ENCODE measurements at regions not wholly inside any gene's neighbourhood (a gene's known extent, or its start where the extent isn't known, plus 50 kb on each side); places are given as distances from the start of the nearest gene placed in this dataset.

DNA sequence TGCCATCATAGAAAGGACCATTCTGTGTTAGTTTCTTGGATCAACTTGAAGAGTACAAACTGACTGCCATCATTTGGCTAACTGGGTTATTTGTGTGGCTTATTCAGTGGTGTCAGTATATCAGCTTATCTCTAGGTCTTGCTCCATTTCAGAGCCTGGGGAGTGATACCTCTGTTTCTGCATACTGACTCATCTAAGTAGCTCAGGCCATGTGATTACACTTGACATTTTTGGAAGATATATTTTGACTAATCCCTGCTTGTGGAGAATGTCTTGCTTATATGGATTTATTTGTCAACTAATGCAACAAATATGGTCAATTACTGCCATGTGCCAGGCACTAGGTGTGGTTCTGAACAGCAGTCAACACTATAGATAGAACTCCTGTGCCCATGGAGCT lies 311.7 kb downstream of the YTHDC2 start:
- Histone ChIP-seq H3K27ac (ENCODE audit: low read depth, low read length) (no peak overlapping the region), H3K9me3 (ENCODE audit: control insufficient read depth, insufficient read depth, low read length) (no peaks in the 10 kb centered on the region), H3K4me1 (ENCODE audit: control insufficient read depth, low read length) (no peaks in the 10 kb centered on the region), H3K9me2 (replicated peaks; ENCODE audit: control insufficient read depth, low read length) (no peaks in the 10 kb centered on the region), H3K27me3 (ENCODE audit: control insufficient read depth, low read length) (no peaks in the 10 kb centered on the region), H3K4me2 (ENCODE audit: low read length) (no peak overlapping the region), H3F3A (ENCODE audit: control insufficient read depth, insufficient read depth) (no peaks in the 10 kb centered on the region), H4K20me1 (ENCODE audit: control insufficient read depth, insufficient read depth, low read depth, low read length) (no peaks in the 10 kb centered on the region), H3K79me2 (ENCODE audit: control insufficient read depth, low read length) (no peaks in the 10 kb centered on the region), H3K36me3 (ENCODE audit: control insufficient read depth, low read length) (no peaks in the 10 kb centered on the region), H3K4me3 (ENCODE audit: low read length) (no peak overlapping the region)
- TF ChIP-seq EZH2phosphoT487 (IDR thresholded peaks at IDR 0.05; ENCODE audit: borderline replicate concordance, low read length) = no peak
- TF ChIP-seq, protein P1, sequence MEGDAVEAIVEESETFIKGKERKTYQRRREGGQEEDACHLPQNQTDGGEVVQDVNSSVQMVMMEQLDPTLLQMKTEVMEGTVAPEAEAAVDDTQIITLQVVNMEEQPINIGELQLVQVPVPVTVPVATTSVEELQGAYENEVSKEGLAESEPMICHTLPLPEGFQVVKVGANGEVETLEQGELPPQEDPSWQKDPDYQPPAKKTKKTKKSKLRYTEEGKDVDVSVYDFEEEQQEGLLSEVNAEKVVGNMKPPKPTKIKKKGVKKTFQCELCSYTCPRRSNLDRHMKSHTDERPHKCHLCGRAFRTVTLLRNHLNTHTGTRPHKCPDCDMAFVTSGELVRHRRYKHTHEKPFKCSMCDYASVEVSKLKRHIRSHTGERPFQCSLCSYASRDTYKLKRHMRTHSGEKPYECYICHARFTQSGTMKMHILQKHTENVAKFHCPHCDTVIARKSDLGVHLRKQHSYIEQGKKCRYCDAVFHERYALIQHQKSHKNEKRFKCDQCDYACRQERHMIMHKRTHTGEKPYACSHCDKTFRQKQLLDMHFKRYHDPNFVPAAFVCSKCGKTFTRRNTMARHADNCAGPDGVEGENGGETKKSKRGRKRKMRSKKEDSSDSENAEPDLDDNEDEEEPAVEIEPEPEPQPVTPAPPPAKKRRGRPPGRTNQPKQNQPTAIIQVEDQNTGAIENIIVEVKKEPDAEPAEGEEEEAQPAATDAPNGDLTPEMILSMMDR (IDR thresholded peaks at IDR 0.05; ENCODE audit: low read depth, low read length, poor library complexity, severe bottlenecking) = no peak

DNA sequence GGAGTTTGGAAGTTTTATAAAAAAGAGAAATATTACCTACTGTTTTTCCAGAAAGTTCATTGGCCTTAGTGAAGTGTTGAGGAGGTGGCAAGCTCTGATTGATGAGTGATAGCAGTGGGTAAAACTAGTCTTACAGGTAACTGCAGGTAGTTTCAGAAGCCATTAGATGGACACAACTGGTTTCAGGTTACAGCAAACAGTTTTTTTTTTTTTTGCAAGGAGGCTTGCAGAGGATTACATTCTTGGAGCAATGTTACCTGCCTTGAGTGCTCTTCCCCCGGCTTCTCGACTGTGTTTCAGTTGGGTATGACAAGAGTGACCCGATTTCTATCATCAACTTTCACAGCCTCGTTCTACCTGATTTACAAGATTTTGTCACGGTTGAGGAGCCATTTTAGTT lies 333.4 kb downstream of the YTHDC2 start:
- Histone ChIP-seq H3K4me3 (ENCODE audit: low read length) (no peak overlapping the region), H3K36me3 (ENCODE audit: control insufficient read depth, low read length) (no peaks in the 10 kb centered on the region), H3K27me3 (ENCODE audit: control insufficient read depth, low read length) (no peaks in the 10 kb centered on the region), H3K27ac (ENCODE audit: low read depth, low read length) (no peak overlapping the region), H3K79me2 (ENCODE audit: control insufficient read depth, low read length) (no peaks in the 10 kb centered on the region), H3K4me1 (ENCODE audit: control insufficient read depth, low read length) (no peaks in the 10 kb centered on the region), H3K9me3 (ENCODE audit: control insufficient read depth, insufficient read depth, low read length) (no peaks in the 10 kb centered on the region), H3F3A (ENCODE audit: control insufficient read depth, insufficient read depth) (no peaks in the 10 kb centered on the region), H3K9me2 (replicated peaks; ENCODE audit: control insufficient read depth, low read length) (no peaks in the 10 kb centered on the region), H3K4me2 (ENCODE audit: low read length) (no peak overlapping the region), H4K20me1 (ENCODE audit: control insufficient read depth, insufficient read depth, low read depth, low read length) (no peaks in the 10 kb centered on the region)
- TF ChIP-seq EZH2phosphoT487 (IDR thresholded peaks at IDR 0.05; ENCODE audit: borderline replicate concordance, low read length) = no peak
- TF ChIP-seq, protein P1 (IDR thresholded peaks at IDR 0.05; ENCODE audit: low read depth, low read length, poor library complexity, severe bottlenecking) = no peak

DNA sequence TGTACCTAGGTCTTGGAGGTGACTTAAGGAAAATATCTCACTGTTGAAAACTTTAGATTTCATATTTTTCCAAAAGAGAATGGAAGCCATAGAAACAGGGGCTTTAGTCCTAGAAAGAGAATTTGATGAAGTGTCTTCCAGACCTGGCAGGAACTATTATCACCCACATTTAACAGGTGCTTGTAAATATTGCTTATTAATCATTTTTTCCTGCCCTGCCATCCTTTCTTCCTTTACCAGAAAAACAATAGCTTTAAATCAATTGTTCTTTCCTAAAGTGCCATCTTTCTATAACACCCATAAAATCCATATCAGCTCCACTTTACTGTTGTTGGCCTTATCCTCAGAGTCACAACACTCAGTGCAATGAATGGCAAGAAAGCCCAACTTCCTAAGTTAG lies 350.9 kb downstream of the YTHDC2 start:
- TF ChIP-seq EZH2phosphoT487 (IDR thresholded peaks at IDR 0.05; ENCODE audit: borderline replicate concordance, low read length) = no peak
- TF ChIP-seq, protein P1 (IDR thresholded peaks at IDR 0.05; ENCODE audit: low read depth, low read length, poor library complexity, severe bottlenecking) = no peak
- Histone ChIP-seq H4K20me1 (ENCODE audit: control insufficient read depth, insufficient read depth, low read depth, low read length) (no peaks in the 10 kb centered on the region), H3K27ac (ENCODE audit: low read depth, low read length) (no peak overlapping the region), H3K79me2 (ENCODE audit: control insufficient read depth, low read length) (no peaks in the 10 kb centered on the region), H3K9me2 (replicated peaks; ENCODE audit: control insufficient read depth, low read length) (no peaks in the 10 kb centered on the region), H3F3A (ENCODE audit: control insufficient read depth, insufficient read depth) (no peaks in the 10 kb centered on the region), H3K4me1 (ENCODE audit: control insufficient read depth, low read length) (no peaks in the 10 kb centered on the region), H3K27me3 (ENCODE audit: control insufficient read depth, low read length) (no peaks in the 10 kb centered on the region), H3K36me3 (ENCODE audit: control insufficient read depth, low read length) (no peaks in the 10 kb centered on the region), H3K4me3 (ENCODE audit: low read length) (no peak overlapping the region), H3K9me3 (ENCODE audit: control insufficient read depth, insufficient read depth, low read length) (no peaks in the 10 kb centered on the region), H3K4me2 (ENCODE audit: low read length) (no peak overlapping the region)

DNA sequence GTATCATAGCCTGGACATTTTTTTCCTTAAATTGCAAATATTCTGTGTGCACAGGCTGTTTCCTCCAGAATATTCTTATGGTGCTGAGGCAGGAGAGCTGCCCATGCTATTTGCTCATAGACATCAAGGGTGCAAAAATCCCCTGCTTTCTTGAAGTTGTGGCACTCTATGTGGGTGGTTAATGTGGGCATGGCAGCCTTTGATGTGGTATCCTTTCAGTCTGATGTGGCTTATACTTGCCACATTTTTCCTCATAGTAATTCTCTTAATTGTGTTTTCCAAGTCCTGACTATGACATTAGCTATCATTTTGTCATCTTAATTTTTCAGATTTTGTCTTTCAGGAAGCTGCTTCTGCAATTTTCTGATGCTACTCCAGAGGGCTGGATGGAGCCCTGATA lies 353.3 kb downstream of the YTHDC2 start:
- no peak overlapping the region for H3K27ac ChIP-seq (ENCODE audit: low read depth, low read length)
- no peaks in the 10 kb centered on the region for H3K79me2 ChIP-seq (ENCODE audit: control insufficient read depth, low read length)
- TF ChIP-seq EZH2phosphoT487 (IDR thresholded peaks at IDR 0.05; ENCODE audit: borderline replicate concordance, low read length) = no peak
- TF ChIP-seq, protein P1 (IDR thresholded peaks at IDR 0.05; ENCODE audit: low read depth, low read length, poor library complexity, severe bottlenecking) = no peak
- no peaks in the 10 kb centered on the region for H3K36me3 ChIP-seq (ENCODE audit: control insufficient read depth, low read length)
- H3K4me1 ChIP-seq (ENCODE audit: control insufficient read depth, low read length) = no peaks in the 10 kb centered on the region
- H4K20me1 ChIP-seq (ENCODE audit: control insufficient read depth, insufficient read depth, low read depth, low read length) = no peaks in the 10 kb centered on the region
- no peak overlapping the region for H3K4me3 ChIP-seq (ENCODE audit: low read length)
- H3F3A ChIP-seq (ENCODE audit: control insufficient read depth, insufficient read depth) = no peaks in the 10 kb centered on the region
- no peaks in the 10 kb centered on the region for H3K9me2 ChIP-seq (replicated peaks; ENCODE audit: control insufficient read depth, low read length)
- no peak overlapping the region for H3K4me2 ChIP-seq (ENCODE audit: low read length)
- no peaks in the 10 kb centered on the region for H3K9me3 ChIP-seq (ENCODE audit: control insufficient read depth, insufficient read depth, low read length)
- no peaks in the 10 kb centered on the region for H3K27me3 ChIP-seq (ENCODE audit: control insufficient read depth, low read length)
